K562 (cell line): ENCODE measurements at regions not wholly inside any gene's neighbourhood (a gene's known extent, or its start where the extent isn't known, plus 50 kb on each side); places are given as distances from the start of the nearest gene placed in this dataset.

ENCODE experiments used
- GABPB1 ChIP-seq: sonication (generic); formaldehyde crosslinking; IDR thresholded peaks from 2 replicates; pipeline ENCODE4 v1.8.0; 2022; ENCODE audit warnings: mild to moderate bottlenecking, missing genetic modification reagents
- HOXB6 ChIP-seq: fragments of 250-450 bp; sonication (Bioruptor Pico); IDR thresholded peaks from 2 replicates; pipeline ENCODE4 v1.5.1; 2022; ENCODE audit warnings: mild to moderate bottlenecking, borderline replicate concordance
- MEIS2 ChIP-seq: fragments of 450-650 bp; IDR thresholded peaks from 2 replicates; pipeline ENCODE4 v1.6.1; 2014; ENCODE audit warnings: mild to moderate bottlenecking; ENCODE audit not compliant: partially characterized antibody
- MITF ChIP-seq: IDR thresholded peaks from 2 replicates; pipeline ENCODE4 v1.6.1; 2014; ENCODE audit warnings: antibody characterized with exemption
- MTA1 ChIP-seq: fragments of 450-650 bp; IDR thresholded peaks from 2 replicates; pipeline ENCODE4 v1.6.1; 2017; ENCODE audit warnings: borderline replicate concordance
- RBFOX2 ChIP-seq: fragments of 200-400 bp; formaldehyde crosslinking; IDR thresholded peaks from 2 replicates; pipeline ENCODE4 v1.6.1; 2017; ENCODE audit warnings: low read depth, mild to moderate bottlenecking, low read length, moderate library complexity
- TAF15 ChIP-seq: fragments of 200-400 bp; formaldehyde crosslinking; IDR thresholded peaks from 2 replicates; pipeline ENCODE4 v1.6.1; 2017; ENCODE audit warnings: mild to moderate bottlenecking, low read depth, low read length, moderate library complexity
- TAF9B ChIP-seq: fragments of 450-650 bp; IDR thresholded peaks from 2 replicates; pipeline ENCODE4 v1.6.1; 2018; ENCODE audit warnings: mild to moderate bottlenecking; ENCODE audit not compliant: partially characterized antibody
- TF ChIP-seq, protein P1 (sequence below): fragments of 200-800 bp; sonication (Bioruptor generic); IDR thresholded peaks from 2 replicates; pipeline ENCODE4 v1.6.1; 2016; ENCODE audit warnings: missing genetic modification characterization, missing compliant biosample characterization
- TF ChIP-seq, protein P2 (sequence below): sonication (generic); formaldehyde crosslinking; IDR thresholded peaks from 2 replicates; pipeline ENCODE4 v1.5.0; 2020; ENCODE audit warnings: missing genetic modification reagents
- TF ChIP-seq, protein P3 (sequence below): sonication (generic); formaldehyde crosslinking; IDR thresholded peaks from 2 replicates; pipeline ENCODE4 v1.8.1; 2023; ENCODE audit warnings: mild to moderate bottlenecking, missing genetic modification reagents
- TF ChIP-seq, protein P4 (sequence below), 2 experiments: fragments of 450-650 bp in 1 of 2; IDR thresholded peaks; 2 replicates each; pipeline ENCODE4 v1.6.1; 2011 to 2017; ENCODE audit warnings: low read depth in 2 of 2, antibody characterized with exemption in 1 of 2, borderline replicate concordance in 1 of 2, low read length in 1 of 2, mild to moderate bottlenecking in 1 of 2, mixed read lengths in 1 of 2; ENCODE audit not compliant: control insufficient read depth in 1 of 2

DNA sequence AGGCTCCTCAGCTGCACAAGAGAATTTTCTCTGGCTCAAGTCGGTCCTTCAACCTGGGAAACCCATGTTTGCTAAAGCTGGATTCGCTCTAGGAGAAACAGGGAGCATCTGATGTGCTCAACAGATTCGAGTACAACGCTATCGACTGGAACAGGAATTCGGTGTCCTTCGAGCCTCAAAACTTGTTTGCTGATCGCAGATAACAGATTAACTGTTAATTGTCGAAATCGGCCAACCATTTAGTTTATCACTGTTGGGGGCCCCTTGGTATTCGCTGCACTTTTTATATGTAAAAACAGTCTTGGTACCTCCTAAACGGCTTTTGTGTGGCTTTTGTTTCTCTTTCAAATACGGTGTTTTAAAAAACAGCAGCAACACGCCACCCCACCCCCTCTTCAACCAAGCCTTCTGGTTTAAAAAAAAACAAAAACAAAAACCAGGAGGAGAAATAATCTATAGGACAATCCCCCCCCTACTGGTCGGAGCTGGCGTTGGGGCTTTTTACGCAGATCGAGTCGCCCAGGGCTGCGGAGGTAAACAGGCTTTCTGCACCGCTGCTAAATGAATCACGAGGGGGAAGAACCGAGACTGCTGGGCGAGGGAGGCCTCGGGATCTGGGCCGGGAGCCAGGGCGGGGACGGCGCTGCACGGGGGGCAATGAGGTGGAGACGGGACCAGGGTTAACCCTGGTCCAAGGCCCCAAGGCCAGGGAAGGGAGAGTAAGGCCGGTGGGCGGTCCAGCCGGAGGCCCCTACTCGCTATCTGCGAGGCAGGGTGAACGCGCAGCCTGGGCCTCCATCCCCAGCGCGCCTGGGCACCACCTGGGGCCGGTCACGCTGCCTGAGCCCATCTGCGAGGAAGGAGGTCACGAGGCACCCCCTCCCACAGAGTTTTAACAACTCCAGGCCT lies 71.7 kb upstream of the BCOR start (continued):
- TF ChIP-seq, protein P1, sequence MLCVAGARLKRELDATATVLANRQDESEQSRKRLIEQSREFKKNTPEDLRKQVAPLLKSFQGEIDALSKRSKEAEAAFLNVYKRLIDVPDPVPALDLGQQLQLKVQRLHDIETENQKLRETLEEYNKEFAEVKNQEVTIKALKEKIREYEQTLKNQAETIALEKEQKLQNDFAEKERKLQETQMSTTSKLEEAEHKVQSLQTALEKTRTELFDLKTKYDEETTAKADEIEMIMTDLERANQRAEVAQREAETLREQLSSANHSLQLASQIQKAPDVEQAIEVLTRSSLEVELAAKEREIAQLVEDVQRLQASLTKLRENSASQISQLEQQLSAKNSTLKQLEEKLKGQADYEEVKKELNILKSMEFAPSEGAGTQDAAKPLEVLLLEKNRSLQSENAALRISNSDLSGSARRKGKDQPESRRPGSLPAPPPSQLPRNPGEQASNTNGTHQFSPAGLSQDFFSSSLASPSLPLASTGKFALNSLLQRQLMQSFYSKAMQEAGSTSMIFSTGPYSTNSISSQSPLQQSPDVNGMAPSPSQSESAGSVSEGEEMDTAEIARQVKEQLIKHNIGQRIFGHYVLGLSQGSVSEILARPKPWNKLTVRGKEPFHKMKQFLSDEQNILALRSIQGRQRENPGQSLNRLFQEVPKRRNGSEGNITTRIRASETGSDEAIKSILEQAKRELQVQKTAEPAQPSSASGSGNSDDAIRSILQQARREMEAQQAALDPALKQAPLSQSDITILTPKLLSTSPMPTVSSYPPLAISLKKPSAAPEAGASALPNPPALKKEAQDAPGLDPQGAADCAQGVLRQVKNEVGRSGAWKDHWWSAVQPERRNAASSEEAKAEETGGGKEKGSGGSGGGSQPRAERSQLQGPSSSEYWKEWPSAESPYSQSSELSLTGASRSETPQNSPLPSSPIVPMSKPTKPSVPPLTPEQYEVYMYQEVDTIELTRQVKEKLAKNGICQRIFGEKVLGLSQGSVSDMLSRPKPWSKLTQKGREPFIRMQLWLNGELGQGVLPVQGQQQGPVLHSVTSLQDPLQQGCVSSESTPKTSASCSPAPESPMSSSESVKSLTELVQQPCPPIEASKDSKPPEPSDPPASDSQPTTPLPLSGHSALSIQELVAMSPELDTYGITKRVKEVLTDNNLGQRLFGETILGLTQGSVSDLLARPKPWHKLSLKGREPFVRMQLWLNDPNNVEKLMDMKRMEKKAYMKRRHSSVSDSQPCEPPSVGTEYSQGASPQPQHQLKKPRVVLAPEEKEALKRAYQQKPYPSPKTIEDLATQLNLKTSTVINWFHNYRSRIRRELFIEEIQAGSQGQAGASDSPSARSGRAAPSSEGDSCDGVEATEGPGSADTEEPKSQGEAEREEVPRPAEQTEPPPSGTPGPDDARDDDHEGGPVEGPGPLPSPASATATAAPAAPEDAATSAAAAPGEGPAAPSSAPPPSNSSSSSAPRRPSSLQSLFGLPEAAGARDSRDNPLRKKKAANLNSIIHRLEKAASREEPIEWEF (CRISPR knock-in tag) = no peak
- TF ChIP-seq TAF9B = no peak
- no peak for TF ChIP-seq TAF15
- no peak for TF ChIP-seq HOXB6 (CRISPR knock-in tag)
- TF ChIP-seq, protein P2, sequence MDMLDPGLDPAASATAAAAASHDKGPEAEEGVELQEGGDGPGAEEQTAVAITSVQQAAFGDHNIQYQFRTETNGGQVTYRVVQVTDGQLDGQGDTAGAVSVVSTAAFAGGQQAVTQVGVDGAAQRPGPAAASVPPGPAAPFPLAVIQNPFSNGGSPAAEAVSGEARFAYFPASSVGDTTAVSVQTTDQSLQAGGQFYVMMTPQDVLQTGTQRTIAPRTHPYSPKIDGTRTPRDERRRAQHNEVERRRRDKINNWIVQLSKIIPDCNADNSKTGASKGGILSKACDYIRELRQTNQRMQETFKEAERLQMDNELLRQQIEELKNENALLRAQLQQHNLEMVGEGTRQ (CRISPR knock-in tag) = 0 out of 2 replicates have a peak, but pooled peaks have one; percentile 11
- TF ChIP-seq, protein P3, sequence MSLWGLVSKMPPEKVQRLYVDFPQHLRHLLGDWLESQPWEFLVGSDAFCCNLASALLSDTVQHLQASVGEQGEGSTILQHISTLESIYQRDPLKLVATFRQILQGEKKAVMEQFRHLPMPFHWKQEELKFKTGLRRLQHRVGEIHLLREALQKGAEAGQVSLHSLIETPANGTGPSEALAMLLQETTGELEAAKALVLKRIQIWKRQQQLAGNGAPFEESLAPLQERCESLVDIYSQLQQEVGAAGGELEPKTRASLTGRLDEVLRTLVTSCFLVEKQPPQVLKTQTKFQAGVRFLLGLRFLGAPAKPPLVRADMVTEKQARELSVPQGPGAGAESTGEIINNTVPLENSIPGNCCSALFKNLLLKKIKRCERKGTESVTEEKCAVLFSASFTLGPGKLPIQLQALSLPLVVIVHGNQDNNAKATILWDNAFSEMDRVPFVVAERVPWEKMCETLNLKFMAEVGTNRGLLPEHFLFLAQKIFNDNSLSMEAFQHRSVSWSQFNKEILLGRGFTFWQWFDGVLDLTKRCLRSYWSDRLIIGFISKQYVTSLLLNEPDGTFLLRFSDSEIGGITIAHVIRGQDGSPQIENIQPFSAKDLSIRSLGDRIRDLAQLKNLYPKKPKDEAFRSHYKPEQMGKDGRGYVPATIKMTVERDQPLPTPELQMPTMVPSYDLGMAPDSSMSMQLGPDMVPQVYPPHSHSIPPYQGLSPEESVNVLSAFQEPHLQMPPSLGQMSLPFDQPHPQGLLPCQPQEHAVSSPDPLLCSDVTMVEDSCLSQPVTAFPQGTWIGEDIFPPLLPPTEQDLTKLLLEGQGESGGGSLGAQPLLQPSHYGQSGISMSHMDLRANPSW (CRISPR knock-in tag) = no peak
- TF ChIP-seq MITF = peak; percentile 72
- no peak for TF ChIP-seq MTA1
- TF ChIP-seq, protein P4, sequence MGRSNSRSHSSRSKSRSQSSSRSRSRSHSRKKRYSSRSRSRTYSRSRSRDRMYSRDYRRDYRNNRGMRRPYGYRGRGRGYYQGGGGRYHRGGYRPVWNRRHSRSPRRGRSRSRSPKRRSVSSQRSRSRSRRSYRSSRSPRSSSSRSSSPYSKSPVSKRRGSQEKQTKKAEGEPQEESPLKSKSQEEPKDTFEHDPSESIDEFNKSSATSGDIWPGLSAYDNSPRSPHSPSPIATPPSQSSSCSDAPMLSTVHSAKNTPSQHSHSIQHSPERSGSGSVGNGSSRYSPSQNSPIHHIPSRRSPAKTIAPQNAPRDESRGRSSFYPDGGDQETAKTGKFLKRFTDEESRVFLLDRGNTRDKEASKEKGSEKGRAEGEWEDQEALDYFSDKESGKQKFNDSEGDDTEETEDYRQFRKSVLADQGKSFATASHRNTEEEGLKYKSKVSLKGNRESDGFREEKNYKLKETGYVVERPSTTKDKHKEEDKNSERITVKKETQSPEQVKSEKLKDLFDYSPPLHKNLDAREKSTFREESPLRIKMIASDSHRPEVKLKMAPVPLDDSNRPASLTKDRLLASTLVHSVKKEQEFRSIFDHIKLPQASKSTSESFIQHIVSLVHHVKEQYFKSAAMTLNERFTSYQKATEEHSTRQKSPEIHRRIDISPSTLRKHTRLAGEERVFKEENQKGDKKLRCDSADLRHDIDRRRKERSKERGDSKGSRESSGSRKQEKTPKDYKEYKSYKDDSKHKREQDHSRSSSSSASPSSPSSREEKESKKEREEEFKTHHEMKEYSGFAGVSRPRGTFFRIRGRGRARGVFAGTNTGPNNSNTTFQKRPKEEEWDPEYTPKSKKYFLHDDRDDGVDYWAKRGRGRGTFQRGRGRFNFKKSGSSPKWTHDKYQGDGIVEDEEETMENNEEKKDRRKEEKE (IDR thresholded peaks at IDR 0.05; ENCODE audit: borderline replicate concordance in 1 of 2, control insufficient read depth in 1 of 2, low read depth in 2 of 2, low read length in 1 of 2) = no peak
- peak; percentile 74 for TF ChIP-seq RBFOX2
- TF ChIP-seq MEIS2 = no peak
- 0 out of 2 replicates have a peak, but pooled peaks have one; percentile 58 for TF ChIP-seq GABPB1 (CRISPR knock-in tag)
